CD4-positive, alpha-beta T cell treated with Interleukin-15 for 1 hour (primary cell): ENCODE measurements at regions not wholly inside any gene's neighbourhood (a gene's known extent, or its start where the extent isn't known, plus 50 kb on each side); places are given as distances from the start of the nearest gene placed in this dataset.
A peak's percentile ranks its signal among the peaks of the same experiment; 100 is the strongest.

Source experiments
- DNase-seq: peaks from one replicate; pipeline ENCODE4 v3.0.0-alpha.2; 2020

GRCh38 chr4:1492651-1493539 lies 86.7 kb upstream of the NKX1-1 start:
- DNase-seq = no peak

GRCh38 chr4:1492142-1492457 lies 85.9 kb upstream of the NKX1-1 start:
- no peak for DNase-seq

- no peak for DNase-seq
Measured at GRCh38 chr4:1491328-1492141, 85.3 kb upstream of the NKX1-1 start.

- DNase-seq = no peak
Measured at GRCh38 chr4:1490654-1491327, 84.5 kb upstream of the NKX1-1 start.

- DNase-seq = no peak
Measured at GRCh38 chr4:1490011-1490653, 83.9 kb upstream of the NKX1-1 start.

- no peak for DNase-seq
Measured at GRCh38 chr4:1489639-1489995, 83.4 kb upstream of the NKX1-1 start.

GRCh38 chr4:1488831-1489638 lies 82.8 kb upstream of the NKX1-1 start:
- no peak for DNase-seq

- no peak for DNase-seq
Measured at GRCh38 chr4:1488357-1488756, 82.1 kb upstream of the NKX1-1 start.

- no peak for DNase-seq
Measured at GRCh38 chr4:1487761-1488160, 81.5 kb upstream of the NKX1-1 start.

GRCh38 chr4:1487106-1487505 lies 80.9 kb upstream of the NKX1-1 start:
- DNase-seq = no peak

GRCh38 chr4:1485280-1485679 lies 79.0 kb upstream of the NKX1-1 start:
- DNase-seq = no peak

GRCh38 chr4:1480720-1481119 lies 74.5 kb upstream of the NKX1-1 start:
- DNase-seq = no peak

- no peak for DNase-seq
Measured at GRCh38 chr4:1479454-1479853, 73.2 kb upstream of the NKX1-1 start.

- no peak for DNase-seq
Measured at GRCh38 chr4:1478766-1479355, 72.6 kb upstream of the NKX1-1 start.

GRCh38 chr4:1477045-1477840 lies 71.0 kb upstream of the NKX1-1 start:
- no peak for DNase-seq

GRCh38 chr4:1476140-1476513 lies 69.9 kb upstream of the NKX1-1 start:
- peak; percentile 9 for DNase-seq

GRCh38 chr4:1475277-1476139 lies 69.3 kb upstream of the NKX1-1 start:
- DNase-seq = no peak

- peak; percentile 5 for DNase-seq
Measured at GRCh38 chr4:1474126-1475090, 68.2 kb upstream of the NKX1-1 start.

- peak; percentile 14 for DNase-seq
Measured at GRCh38 chr4:1473718-1474117, 67.5 kb upstream of the NKX1-1 start.
